GM12873 (cell line): ENCODE measurements at regions not wholly inside any gene's neighbourhood (a gene's known extent, or its start where the extent isn't known, plus 50 kb on each side); places are given as distances from the start of the nearest gene placed in this dataset.

Experiments
- CTCF ChIP-seq: IDR thresholded peaks from 2 replicates; pipeline ENCODE4 v1.5.1; 2012; ENCODE audit warnings: low read depth, mild to moderate bottlenecking, moderate library complexity, low read length, control low read depth; ENCODE audit not compliant: insufficient read depth; ENCODE audit errors: missing control alignments

GRCh38 chr16:64627781-64628180 is 494.1 kb downstream of the CDH11 start:
- no peak for TF ChIP-seq CTCF

- no peak for TF ChIP-seq CTCF
Observed at GRCh38 chr16:64627288-64627687, 494.6 kb downstream of the CDH11 start.

GRCh38 chr16:64626776-64627175 is 495.1 kb downstream of the CDH11 start:
- no peak for TF ChIP-seq CTCF

GRCh38 chr16:64621616-64622015 is 500.2 kb downstream of the CDH11 start:
- TF ChIP-seq CTCF = no peak

GRCh38 chr16:64617836-64618476 is 503.9 kb downstream of the CDH11 start:
- no peak for TF ChIP-seq CTCF

- no peak for TF ChIP-seq CTCF
Observed at GRCh38 chr16:64615630-64616280, 506.1 kb downstream of the CDH11 start.

- TF ChIP-seq CTCF = no peak
Observed at GRCh38 chr16:64596196-64596595, 525.7 kb downstream of the CDH11 start.
